ENCODE measurements at regions not wholly inside any gene's neighbourhood (a gene's known extent, or its start where the extent isn't known, plus 50 kb on each side); places are given as distances from the start of the nearest gene placed in this dataset.

- TF ChIP-seq, protein P1, sequence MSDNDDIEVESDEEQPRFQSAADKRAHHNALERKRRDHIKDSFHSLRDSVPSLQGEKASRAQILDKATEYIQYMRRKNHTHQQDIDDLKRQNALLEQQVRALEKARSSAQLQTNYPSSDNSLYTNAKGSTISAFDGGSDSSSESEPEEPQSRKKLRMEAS (IDR thresholded peaks at IDR 0.05): no peak
- TF ChIP-seq YY1 (IDR thresholded peaks at IDR 0.05; ENCODE audit: low read depth) (no peak), EP300 (IDR thresholded peaks at IDR 0.05; ENCODE audit: borderline replicate concordance) (no peak), CEBPB (IDR thresholded peaks at IDR 0.05) (no peak)
- TF ChIP-seq, protein P2, sequence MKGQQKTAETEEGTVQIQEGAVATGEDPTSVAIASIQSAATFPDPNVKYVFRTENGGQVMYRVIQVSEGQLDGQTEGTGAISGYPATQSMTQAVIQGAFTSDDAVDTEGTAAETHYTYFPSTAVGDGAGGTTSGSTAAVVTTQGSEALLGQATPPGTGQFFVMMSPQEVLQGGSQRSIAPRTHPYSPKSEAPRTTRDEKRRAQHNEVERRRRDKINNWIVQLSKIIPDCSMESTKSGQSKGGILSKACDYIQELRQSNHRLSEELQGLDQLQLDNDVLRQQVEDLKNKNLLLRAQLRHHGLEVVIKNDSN (IDR thresholded peaks at IDR 0.05): no peak
- TF ChIP-seq, protein P3, sequence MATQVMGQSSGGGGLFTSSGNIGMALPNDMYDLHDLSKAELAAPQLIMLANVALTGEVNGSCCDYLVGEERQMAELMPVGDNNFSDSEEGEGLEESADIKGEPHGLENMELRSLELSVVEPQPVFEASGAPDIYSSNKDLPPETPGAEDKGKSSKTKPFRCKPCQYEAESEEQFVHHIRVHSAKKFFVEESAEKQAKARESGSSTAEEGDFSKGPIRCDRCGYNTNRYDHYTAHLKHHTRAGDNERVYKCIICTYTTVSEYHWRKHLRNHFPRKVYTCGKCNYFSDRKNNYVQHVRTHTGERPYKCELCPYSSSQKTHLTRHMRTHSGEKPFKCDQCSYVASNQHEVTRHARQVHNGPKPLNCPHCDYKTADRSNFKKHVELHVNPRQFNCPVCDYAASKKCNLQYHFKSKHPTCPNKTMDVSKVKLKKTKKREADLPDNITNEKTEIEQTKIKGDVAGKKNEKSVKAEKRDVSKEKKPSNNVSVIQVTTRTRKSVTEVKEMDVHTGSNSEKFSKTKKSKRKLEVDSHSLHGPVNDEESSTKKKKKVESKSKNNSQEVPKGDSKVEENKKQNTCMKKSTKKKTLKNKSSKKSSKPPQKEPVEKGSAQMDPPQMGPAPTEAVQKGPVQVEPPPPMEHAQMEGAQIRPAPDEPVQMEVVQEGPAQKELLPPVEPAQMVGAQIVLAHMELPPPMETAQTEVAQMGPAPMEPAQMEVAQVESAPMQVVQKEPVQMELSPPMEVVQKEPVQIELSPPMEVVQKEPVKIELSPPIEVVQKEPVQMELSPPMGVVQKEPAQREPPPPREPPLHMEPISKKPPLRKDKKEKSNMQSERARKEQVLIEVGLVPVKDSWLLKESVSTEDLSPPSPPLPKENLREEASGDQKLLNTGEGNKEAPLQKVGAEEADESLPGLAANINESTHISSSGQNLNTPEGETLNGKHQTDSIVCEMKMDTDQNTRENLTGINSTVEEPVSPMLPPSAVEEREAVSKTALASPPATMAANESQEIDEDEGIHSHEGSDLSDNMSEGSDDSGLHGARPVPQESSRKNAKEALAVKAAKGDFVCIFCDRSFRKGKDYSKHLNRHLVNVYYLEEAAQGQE (IDR thresholded peaks at IDR 0.05; ENCODE audit: low read depth): no peak
These were observed 54.8 kb upstream of the ADAMTS2 start for GRCh38 chr5:179400020-179400419.
